ENCODE measurements at regions not wholly inside any gene's neighbourhood (a gene's known extent, or its start where the extent isn't known, plus 50 kb on each side); places are given as distances from the start of the nearest gene placed in this dataset.

DNA sequence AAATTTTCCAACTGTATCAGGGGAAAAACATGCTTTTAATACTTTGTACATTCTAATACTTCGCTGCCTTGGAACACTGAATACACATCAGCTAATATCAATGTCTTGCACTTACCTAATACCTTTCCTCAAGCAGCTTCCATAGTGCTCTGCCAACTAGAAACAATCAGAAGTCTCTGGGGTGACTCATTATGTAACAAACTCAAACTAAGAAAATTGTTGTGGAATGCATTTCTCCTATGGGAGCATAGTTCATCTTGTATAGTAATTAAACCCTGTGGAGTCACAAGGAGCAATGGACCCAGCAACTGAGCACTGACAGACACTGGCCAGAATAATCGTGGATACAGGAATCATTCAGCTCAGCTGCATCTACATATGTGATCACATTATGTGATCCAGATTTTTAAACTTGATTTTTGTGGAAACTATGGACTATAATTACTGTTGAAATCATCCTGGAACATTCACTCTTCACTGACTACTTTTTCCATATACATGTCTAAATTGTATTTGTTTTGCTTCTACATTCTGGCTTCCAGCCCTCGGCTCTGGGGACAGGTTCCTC is 496.9 kb downstream of the TMA16 start:
- no peak for DNase-seq (ENCODE audit: extremely low spot score in 2 of 2)
- Histone ChIP-seq H3K27me3 (no peaks in the 10 kb centered on the region), H3K4me3 (no peak overlapping the region), H3K4me1 (no peaks in the 10 kb centered on the region), H3K9me3 (no peaks in the 10 kb centered on the region), H3K36me3 (no peaks in the 10 kb centered on the region), H3K27ac (no peak overlapping the region)
- intact Hi-C loops (cut with DNase I): no loop called here
- TF ChIP-seq, protein P1, sequence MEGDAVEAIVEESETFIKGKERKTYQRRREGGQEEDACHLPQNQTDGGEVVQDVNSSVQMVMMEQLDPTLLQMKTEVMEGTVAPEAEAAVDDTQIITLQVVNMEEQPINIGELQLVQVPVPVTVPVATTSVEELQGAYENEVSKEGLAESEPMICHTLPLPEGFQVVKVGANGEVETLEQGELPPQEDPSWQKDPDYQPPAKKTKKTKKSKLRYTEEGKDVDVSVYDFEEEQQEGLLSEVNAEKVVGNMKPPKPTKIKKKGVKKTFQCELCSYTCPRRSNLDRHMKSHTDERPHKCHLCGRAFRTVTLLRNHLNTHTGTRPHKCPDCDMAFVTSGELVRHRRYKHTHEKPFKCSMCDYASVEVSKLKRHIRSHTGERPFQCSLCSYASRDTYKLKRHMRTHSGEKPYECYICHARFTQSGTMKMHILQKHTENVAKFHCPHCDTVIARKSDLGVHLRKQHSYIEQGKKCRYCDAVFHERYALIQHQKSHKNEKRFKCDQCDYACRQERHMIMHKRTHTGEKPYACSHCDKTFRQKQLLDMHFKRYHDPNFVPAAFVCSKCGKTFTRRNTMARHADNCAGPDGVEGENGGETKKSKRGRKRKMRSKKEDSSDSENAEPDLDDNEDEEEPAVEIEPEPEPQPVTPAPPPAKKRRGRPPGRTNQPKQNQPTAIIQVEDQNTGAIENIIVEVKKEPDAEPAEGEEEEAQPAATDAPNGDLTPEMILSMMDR (IDR thresholded peaks at IDR 0.05): no peak
- TF ChIP-seq POLR2AphosphoS5 (IDR thresholded peaks at IDR 0.05; ENCODE audit: insufficient read depth in 1 of 2, low read depth in 1 of 2): no peak
- TF ChIP-seq POLR2A (IDR thresholded peaks at IDR 0.05): no peak

DNA sequence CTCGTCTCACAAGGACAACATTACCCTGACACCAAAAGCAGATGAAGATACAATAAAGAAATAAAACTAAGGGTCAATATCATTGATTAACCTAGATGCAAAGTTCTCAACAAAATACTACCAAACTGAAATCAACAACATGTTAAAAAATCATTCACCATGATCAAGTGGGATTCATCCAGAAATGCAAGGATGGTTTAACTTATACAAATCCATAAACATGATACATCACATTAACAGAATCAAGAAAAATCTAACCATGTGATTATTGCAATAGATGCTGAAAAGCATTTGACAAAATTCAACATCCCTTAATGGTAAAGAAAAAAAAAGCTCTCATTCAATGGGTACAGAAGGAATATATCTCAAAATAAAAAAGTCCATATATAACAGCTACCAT is 514.9 kb downstream of the TMA16 start:
- no peaks in the 10 kb centered on the region for H3K9me3 ChIP-seq
- TF ChIP-seq POLR2AphosphoS5 (IDR thresholded peaks at IDR 0.05; ENCODE audit: insufficient read depth in 1 of 2, low read depth in 1 of 2): no peak
- TF ChIP-seq, protein P1 (IDR thresholded peaks at IDR 0.05): no peak
- TF ChIP-seq POLR2A (IDR thresholded peaks at IDR 0.05): no peak
- DNase-seq (ENCODE audit: extremely low spot score in 2 of 2): no peak
- no peaks in the 10 kb centered on the region for H3K27me3 ChIP-seq
- H3K4me3 ChIP-seq: no peak overlapping the region
- no peaks in the 10 kb centered on the region for H3K4me1 ChIP-seq
- H3K36me3 ChIP-seq: no peaks in the 10 kb centered on the region
- intact Hi-C loops (cut with DNase I): no loop called here
- H3K27ac ChIP-seq: no peak overlapping the region

DNA sequence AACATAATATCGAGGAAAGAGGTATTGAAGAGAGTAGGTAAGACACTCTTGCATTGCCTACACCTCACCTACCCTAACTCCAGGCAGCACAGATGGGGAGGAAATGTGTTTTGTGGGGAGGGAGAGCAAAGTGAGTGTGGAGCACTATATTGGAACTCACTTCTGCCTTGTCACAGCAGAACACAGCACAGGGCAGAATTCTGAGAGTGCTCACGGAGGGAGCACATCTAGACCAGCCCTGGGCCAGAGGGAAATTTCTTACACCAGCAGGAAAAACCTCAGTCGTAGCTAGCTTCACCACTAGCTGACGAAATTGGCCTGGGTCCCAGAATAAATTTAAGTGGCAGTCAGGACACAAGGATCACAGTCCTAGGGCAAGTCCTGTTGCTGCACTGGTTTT is 517.3 kb downstream of the TMA16 start:
- Histone ChIP-seq H3K36me3 (no peaks in the 10 kb centered on the region), H3K4me1 (no peaks in the 10 kb centered on the region), H3K27ac (no peak overlapping the region), H3K4me3 (no peak overlapping the region), H3K9me3 (no peaks in the 10 kb centered on the region), H3K27me3 (no peaks in the 10 kb centered on the region)
- intact Hi-C loops (cut with DNase I): no loop called here
- TF ChIP-seq POLR2A (IDR thresholded peaks at IDR 0.05): no peak
- TF ChIP-seq, protein P1 (IDR thresholded peaks at IDR 0.05): no peak
- TF ChIP-seq POLR2AphosphoS5 (IDR thresholded peaks at IDR 0.05; ENCODE audit: insufficient read depth in 1 of 2, low read depth in 1 of 2): no peak
- no peak for DNase-seq (ENCODE audit: extremely low spot score in 2 of 2)

DNA sequence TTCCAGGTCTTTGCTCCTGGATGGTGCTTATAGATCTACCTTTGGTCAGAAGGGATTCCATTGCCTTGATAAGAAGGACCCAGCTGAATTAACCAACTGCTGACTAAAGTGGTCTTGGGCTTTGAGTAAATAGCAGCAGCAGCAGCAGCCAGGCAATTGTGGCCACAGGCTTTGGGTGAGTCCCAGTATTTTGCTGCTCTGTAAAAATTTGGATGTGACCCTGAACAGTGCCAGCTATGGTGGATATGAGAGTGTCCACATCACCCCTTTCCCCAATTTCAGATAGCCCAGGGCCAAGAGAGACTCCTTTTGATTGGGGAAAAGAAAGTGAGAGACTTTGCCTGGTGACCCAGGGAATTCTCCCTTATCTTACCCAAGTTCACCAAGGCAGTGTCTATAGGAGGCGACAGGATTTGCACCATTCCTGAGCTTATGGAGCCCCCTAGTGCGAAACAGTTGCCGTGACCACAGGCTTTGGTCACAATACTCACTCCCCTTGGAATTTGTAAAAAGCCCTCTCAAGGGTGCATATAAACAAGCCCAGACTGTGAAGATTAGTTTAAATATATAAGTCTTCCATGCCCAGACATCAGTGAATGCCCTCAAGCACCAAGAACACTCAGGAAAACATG is 518.0 kb downstream of the TMA16 start:
- Histone ChIP-seq H3K36me3 (no peaks in the 10 kb centered on the region), H3K9me3 (no peaks in the 10 kb centered on the region), H3K27me3 (no peaks in the 10 kb centered on the region), H3K4me1 (no peaks in the 10 kb centered on the region), H3K4me3 (no peak overlapping the region), H3K27ac (no peak overlapping the region)
- DNase-seq (ENCODE audit: extremely low spot score in 2 of 2): no peak
- intact Hi-C loops (cut with DNase I): no loop called here
- TF ChIP-seq POLR2A (IDR thresholded peaks at IDR 0.05): no peak
- no peak for TF ChIP-seq POLR2AphosphoS5 (IDR thresholded peaks at IDR 0.05; ENCODE audit: insufficient read depth in 1 of 2, low read depth in 1 of 2)
- TF ChIP-seq, protein P1 (IDR thresholded peaks at IDR 0.05): no peak

DNA sequence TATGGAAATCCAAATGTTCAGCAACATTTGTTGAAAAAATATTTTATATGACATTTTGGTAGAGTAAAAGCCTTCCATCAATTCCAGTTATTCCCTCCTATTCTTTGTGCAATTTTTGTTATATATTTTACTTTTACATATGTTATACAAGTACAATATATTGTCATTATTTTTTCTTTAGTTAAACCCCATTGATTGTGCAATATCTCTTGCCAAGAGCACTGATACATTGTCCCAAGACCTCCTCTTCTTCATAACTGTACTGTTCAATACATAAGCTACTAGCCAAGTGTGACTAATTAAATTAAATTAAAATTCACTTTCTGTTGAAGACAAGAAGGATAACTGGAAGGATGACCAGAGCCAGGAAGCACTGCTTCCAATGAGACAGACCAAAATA is 527.5 kb downstream of the TMA16 start:
- intact Hi-C loops (cut with DNase I): no loop called here
- H3K36me3 ChIP-seq: no peaks in the 10 kb centered on the region
- no peak for TF ChIP-seq POLR2A (IDR thresholded peaks at IDR 0.05)
- TF ChIP-seq, protein P1 (IDR thresholded peaks at IDR 0.05): no peak
- no peak for TF ChIP-seq POLR2AphosphoS5 (IDR thresholded peaks at IDR 0.05; ENCODE audit: insufficient read depth in 1 of 2, low read depth in 1 of 2)
- DNase-seq (ENCODE audit: extremely low spot score in 2 of 2): no peak
- no peaks in the 10 kb centered on the region for H3K4me1 ChIP-seq
- H3K4me3 ChIP-seq: no peak overlapping the region
- H3K9me3 ChIP-seq: no peaks in the 10 kb centered on the region
- H3K27me3 ChIP-seq: no peaks in the 10 kb centered on the region
- no peak overlapping the region for H3K27ac ChIP-seq

Data from vagina (tissue), 2 donors.